GM19324 (cell line): ENCODE measurements at regions not wholly inside any gene's neighbourhood (a gene's known extent, or its start where the extent isn't known, plus 50 kb on each side); places are given as distances from the start of the nearest gene placed in this dataset.

Experiments
- ATAC-seq: cut with Tn5 transposase; IDR thresholded peaks from one replicate; pipeline ENCODE4 v1.9.1; 2021; ENCODE audit warnings: mild to moderate bottlenecking, moderate library complexity; ENCODE audit not compliant: unreplicated experiment, low FRiP score

GRCh38 chr5:5971203-5971602 lies 407.1 kb downstream of the MED10 start:
- ATAC-seq = no peak

GRCh38 chr5:5969942-5970483 lies 408.3 kb downstream of the MED10 start:
- ATAC-seq = no peak

GRCh38 chr5:5968981-5969380 lies 409.4 kb downstream of the MED10 start:
- no peak for ATAC-seq

- ATAC-seq = no peak
Observed at GRCh38 chr5:5967944-5968343, 410.4 kb downstream of the MED10 start.

- ATAC-seq = no peak
Observed at GRCh38 chr5:5967373-5967772, 411.0 kb downstream of the MED10 start.

- no peak for ATAC-seq
Observed at GRCh38 chr5:5965132-5965531, 413.2 kb downstream of the MED10 start.

- ATAC-seq = no peak
Observed at GRCh38 chr5:5964347-5964746, 414.0 kb downstream of the MED10 start.

GRCh38 chr5:5957737-5958136 lies 420.6 kb downstream of the MED10 start:
- no peak for ATAC-seq

- no peak for ATAC-seq
Observed at GRCh38 chr5:5954275-5954598, 424.1 kb downstream of the MED10 start.

GRCh38 chr5:5953584-5954274 lies 424.6 kb downstream of the MED10 start:
- ATAC-seq = no peak

GRCh38 chr5:5951953-5952352 lies 426.4 kb downstream of the MED10 start:
- no peak for ATAC-seq

- no peak for ATAC-seq
Observed at GRCh38 chr5:5950658-5951057, 427.7 kb downstream of the MED10 start.

GRCh38 chr5:5941486-5941885 lies 436.9 kb downstream of the MED10 start:
- no peak for ATAC-seq

- no peak for ATAC-seq
Observed at GRCh38 chr5:5939759-5940370, 438.5 kb downstream of the MED10 start.

- no peak for ATAC-seq
Observed at GRCh38 chr5:5933651-5934050, 444.7 kb downstream of the MED10 start.

- no peak for ATAC-seq
Observed at GRCh38 chr5:5932824-5933223, 445.5 kb downstream of the MED10 start.

- ATAC-seq = no peak
Observed at GRCh38 chr5:5930561-5930960, 447.8 kb downstream of the MED10 start.

- no peak for ATAC-seq
Observed at GRCh38 chr5:5929291-5930020, 448.9 kb downstream of the MED10 start.

GRCh38 chr5:5925191-5925590 lies 453.2 kb downstream of the MED10 start:
- no peak for ATAC-seq

GRCh38 chr5:5919411-5919810 lies 458.9 kb downstream of the MED10 start:
- no peak for ATAC-seq

- no peak for ATAC-seq
Observed at GRCh38 chr5:5906778-5907177, 471.6 kb downstream of the MED10 start.

- no peak for ATAC-seq
Observed at GRCh38 chr5:5905186-5905585, 473.2 kb downstream of the MED10 start.
